NCI-H345 treated with DMSO at 0.1 percent for 48 hours (cell line): ENCODE measurements at regions not wholly inside any gene's neighbourhood (a gene's known extent, or its start where the extent isn't known, plus 50 kb on each side); places are given as distances from the start of the nearest gene placed in this dataset.

Experiments
- DNase-seq: peaks from one replicate; lab custom pipeline; 2025; ENCODE audit not compliant: unreplicated experiment; lab: John Stamatoyannopoulos, UW

- no peak for DNase-seq
Observed at GRCh38 chr19:32138416-32138815, 207.0 kb upstream of the ZNF507 start.

DNA sequence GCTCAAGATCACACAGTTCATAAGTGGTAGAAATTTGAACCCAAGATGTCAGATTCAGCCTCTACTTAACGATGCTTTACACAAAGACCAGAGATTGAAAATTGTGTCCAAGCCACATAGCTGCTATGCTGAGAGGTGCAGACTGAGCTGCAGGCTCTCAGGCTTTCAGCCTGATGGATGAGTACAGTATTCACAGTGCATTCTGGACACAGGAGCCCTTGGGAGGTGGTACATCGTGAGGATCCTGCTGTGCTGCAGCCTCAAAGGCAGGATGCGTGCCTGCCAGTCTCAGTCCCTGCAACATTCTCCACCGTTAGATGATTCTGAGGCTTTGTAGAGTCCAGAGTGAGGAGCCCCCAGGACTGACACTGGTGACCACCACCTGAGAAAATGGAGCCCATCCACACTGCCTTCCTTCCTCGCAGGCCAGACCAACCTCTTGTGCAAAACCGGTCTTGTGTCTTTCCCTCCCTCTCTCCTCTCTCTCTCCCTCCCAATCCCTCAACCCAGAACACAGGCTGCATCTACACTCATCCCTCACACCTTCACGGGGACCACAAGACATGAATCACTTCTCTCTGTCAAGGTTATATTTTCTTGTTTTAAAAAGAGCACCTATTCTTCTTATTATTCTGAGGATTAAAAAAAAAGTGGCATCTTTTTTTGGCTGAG lies 203.4 kb upstream of the ZNF507 start:
- DNase-seq, result no peak

DNA sequence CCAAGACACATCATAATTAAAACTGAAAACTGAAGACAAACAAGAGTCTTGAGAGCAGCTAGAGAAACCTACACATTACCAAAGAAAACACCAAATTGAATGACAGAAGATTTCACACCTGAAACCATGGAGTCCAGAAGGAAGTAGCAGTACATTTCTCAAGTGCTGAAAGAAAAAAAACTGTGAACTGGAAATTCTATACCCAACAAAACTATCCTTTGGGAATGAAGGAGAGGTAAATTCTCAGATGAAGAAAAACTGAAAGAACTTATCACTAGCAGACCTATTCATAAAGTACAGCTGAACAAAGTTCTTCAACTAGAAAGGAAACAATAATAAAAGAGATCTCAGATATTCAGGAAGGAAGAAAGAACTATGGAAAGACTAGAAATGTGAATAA lies 198.7 kb upstream of the ZNF507 start:
- no peak for DNase-seq

DNA sequence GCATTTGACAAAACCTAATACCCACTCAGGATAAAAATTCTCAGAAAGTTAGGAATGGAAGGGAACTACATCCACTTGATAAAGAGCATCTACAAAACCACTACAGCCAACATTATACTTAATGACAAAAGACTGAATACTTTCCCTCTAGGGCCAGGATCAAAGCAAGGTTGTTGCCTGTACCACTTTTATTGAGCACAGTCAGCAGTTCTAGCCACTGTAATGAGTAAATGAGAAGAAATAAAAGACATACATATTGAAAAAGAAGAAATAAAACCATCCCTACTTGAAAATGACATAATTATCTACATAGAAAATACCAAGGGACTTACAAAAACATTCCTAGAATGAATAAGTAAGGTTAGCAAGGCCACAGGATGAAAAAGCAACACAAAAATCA lies 194.8 kb upstream of the ZNF507 start:
- DNase-seq, result no peak

- DNase-seq, result no peak
Observed at GRCh38 chr19:32154418-32154817, 191.0 kb upstream of the ZNF507 start.

DNA sequence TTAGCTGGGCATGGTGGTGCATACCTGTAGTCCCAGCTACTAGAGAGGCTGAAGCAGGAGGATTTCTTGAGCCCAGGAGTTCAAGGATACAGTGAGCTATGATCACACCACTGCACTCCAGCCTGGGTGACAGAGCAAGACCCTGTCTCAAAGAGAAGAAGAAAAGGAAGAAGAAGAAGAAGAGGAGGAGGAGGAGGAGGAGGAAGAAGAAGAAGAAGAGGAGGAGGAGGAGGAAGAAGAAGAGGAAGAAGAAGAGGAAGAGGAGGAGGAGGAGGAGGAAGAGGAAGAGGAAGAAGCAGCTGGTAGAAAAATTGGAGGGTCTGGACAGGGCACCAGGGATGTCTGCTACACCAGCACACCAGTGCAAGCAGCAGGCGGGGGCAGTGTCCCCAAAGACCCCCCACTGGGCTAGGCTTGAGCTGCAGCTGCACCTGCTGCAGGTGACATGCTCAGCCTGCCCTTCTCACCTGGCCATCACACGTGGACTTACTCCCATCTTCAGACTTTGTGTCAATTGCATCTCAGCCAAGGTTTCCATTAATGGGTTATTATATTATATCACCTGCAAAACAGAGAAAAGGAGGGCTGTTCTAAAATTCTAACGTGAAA lies 180.9 kb upstream of the ZNF507 start:
- DNase-seq, result no peak

GRCh38 chr19:32165141-32165540 lies 180.3 kb upstream of the ZNF507 start:
- DNase-seq, result no peak

- DNase-seq, result no peak
Observed at GRCh38 chr19:32165750-32166149, 179.7 kb upstream of the ZNF507 start.

GRCh38 chr19:32166238-32166637 lies 179.2 kb upstream of the ZNF507 start:
- no peak for DNase-seq

DNA sequence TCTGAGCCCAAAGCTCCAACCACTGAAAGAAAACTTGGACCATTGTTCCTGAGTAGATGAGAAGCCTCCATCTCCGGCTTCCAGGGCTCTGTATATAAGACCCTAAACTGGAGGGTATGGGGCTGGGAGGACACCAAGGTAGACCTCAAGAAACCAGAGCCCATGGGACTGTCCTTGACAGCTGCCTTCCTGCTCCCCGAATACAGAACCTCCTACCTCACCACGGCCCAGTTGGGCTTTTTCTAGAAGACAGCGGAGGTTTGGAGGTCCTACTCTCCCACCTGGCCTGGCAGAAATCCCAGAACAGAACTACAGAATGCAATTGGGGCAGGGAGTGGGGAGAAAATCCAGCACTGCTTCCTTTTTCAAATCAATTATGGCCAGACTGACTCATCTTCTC lies 177.3 kb upstream of the ZNF507 start:
- DNase-seq, result no peak

- no peak for DNase-seq
Observed at GRCh38 chr19:32168606-32169005, 176.8 kb upstream of the ZNF507 start.

DNA sequence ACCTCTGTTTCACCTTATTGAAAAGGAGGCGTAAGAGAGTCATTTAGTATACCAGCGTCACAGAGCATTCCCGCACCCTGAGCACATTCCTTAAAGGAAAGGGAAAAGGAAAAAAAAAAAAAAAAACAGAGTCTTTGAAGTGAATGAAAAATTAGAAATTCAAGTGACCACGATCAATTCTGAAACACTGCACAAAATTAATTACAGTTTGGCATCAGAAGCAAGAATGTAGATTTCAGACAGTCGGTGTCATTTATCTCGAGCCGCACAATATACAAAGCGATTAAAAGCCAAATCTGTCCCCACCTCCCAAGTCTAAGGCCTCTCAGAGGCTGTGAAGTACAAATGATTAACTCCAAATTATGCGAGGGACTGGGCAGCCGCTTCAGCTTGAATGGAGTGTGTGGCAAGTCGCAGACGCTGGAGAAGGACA lies 173.7 kb upstream of the ZNF507 start:
- DNase-seq, result no peak

DNA sequence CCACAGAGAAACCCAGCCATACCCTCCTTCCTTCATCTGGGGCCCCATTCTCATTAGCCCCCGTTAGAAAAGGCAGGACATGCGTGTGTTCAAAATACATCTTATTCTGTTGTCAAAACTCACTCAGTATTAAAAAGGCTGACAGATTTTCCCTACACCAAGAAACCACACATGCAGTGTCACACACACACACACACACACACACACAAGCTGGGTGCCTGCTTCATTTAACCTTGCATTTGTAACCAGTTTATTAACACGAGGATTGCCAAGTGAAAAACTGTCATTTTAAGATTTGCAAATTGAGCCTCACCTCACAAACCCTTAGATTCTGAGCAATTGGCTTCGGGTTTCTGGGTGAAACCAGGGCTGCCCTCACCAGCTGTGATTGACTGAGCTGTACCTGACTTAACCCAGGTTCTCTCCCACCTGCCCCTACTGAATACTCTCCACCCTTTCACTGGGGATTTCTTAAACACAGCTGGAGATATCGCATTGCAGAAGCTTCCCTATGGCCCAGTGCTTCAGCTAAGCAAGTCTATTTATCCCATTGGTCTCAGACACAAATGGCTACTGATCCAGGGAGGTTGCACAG lies 172.7 kb upstream of the ZNF507 start:
- no peak for DNase-seq

- DNase-seq, result no peak
Observed at GRCh38 chr19:32173836-32174235, 171.6 kb upstream of the ZNF507 start.

- DNase-seq, result no peak
Observed at GRCh38 chr19:32174386-32175113, 170.9 kb upstream of the ZNF507 start.

GRCh38 chr19:32176591-32176990 lies 168.8 kb upstream of the ZNF507 start:
- no peak for DNase-seq

GRCh38 chr19:32177686-32178085 lies 167.7 kb upstream of the ZNF507 start:
- no peak for DNase-seq

- DNase-seq, result no peak
Observed at GRCh38 chr19:32178401-32178800, 167.0 kb upstream of the ZNF507 start.

- no peak for DNase-seq
Observed at GRCh38 chr19:32178956-32179355, 166.5 kb upstream of the ZNF507 start.

GRCh38 chr19:32181216-32181920 lies 164.0 kb upstream of the ZNF507 start:
- no peak for DNase-seq
